PFSK-1 (cell line): ENCODE measurements at regions not wholly inside any gene's neighbourhood (a gene's known extent, or its start where the extent isn't known, plus 50 kb on each side); places are given as distances from the start of the nearest gene placed in this dataset.

ENCODE experiments used
- POLR2AphosphoS5 ChIP-seq: IDR thresholded peaks from 2 replicates; pipeline ENCODE4 v1.6.1; 2012; ENCODE audit warnings: low read depth, mild to moderate bottlenecking, control low read depth, low read length, moderate library complexity
- SIN3A ChIP-seq: IDR thresholded peaks from 2 replicates; pipeline ENCODE4 v1.6.1; 2012; ENCODE audit warnings: mild to moderate bottlenecking, low read length, moderate library complexity, borderline replicate concordance; ENCODE audit not compliant: insufficient read depth
- TAF1 ChIP-seq: IDR thresholded peaks from 2 replicates; pipeline ENCODE4 v1.6.1; 2012; ENCODE audit warnings: low read length, control low read depth, borderline replicate concordance; ENCODE audit not compliant: insufficient read depth
- TF ChIP-seq, protein P1 (sequence below), 2 experiments: IDR thresholded peaks; 2 replicates each; pipeline versions ENCODE4 v1.6.1 to v1.8.0; 2011 to 2012; ENCODE audit warnings: low read depth in 2 of 2, low read length in 2 of 2, control low read depth in 1 of 2, inconsistent platforms in 1 of 2, mild to moderate bottlenecking in 1 of 2, moderate library complexity in 1 of 2; ENCODE audit not compliant: insufficient read depth in 1 of 2

DNA sequence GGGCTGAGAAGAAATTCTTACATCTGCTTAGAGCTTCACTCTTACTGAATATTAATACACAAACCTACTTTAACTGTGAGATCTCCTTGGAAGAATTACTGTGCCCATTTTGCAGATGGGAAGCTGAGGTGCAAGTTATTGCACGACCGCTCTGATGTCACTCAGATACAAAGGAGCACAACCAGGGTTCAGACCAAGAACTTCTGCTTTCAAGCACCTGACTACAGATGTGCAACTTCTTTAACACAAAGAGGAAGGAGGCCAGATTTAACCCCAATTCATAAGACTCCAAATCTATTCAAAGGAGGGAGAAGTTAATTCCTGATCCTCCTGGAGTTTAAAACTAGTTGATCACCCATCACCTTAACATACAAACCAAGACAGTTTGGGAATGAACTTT is 232.6 kb downstream of the VRK1 start:
- TF ChIP-seq, protein P1, sequence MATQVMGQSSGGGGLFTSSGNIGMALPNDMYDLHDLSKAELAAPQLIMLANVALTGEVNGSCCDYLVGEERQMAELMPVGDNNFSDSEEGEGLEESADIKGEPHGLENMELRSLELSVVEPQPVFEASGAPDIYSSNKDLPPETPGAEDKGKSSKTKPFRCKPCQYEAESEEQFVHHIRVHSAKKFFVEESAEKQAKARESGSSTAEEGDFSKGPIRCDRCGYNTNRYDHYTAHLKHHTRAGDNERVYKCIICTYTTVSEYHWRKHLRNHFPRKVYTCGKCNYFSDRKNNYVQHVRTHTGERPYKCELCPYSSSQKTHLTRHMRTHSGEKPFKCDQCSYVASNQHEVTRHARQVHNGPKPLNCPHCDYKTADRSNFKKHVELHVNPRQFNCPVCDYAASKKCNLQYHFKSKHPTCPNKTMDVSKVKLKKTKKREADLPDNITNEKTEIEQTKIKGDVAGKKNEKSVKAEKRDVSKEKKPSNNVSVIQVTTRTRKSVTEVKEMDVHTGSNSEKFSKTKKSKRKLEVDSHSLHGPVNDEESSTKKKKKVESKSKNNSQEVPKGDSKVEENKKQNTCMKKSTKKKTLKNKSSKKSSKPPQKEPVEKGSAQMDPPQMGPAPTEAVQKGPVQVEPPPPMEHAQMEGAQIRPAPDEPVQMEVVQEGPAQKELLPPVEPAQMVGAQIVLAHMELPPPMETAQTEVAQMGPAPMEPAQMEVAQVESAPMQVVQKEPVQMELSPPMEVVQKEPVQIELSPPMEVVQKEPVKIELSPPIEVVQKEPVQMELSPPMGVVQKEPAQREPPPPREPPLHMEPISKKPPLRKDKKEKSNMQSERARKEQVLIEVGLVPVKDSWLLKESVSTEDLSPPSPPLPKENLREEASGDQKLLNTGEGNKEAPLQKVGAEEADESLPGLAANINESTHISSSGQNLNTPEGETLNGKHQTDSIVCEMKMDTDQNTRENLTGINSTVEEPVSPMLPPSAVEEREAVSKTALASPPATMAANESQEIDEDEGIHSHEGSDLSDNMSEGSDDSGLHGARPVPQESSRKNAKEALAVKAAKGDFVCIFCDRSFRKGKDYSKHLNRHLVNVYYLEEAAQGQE (IDR thresholded peaks at IDR 0.05; ENCODE audit: insufficient read depth in 1 of 2, low read depth in 2 of 2, low read length in 2 of 2), result no peak
- no peak for TF ChIP-seq POLR2AphosphoS5
- TF ChIP-seq TAF1, result no peak
- no peak for TF ChIP-seq SIN3A
